ENCODE measurements at regions not wholly inside any gene's neighbourhood (a gene's known extent, or its start where the extent isn't known, plus 50 kb on each side); places are given as distances from the start of the nearest gene placed in this dataset.
"Not testable (repeated sequence)": the region's sequence is repeated elsewhere in the genome, so short reads cannot be mapped to it uniquely, and the experiment has no call there.

DNA sequence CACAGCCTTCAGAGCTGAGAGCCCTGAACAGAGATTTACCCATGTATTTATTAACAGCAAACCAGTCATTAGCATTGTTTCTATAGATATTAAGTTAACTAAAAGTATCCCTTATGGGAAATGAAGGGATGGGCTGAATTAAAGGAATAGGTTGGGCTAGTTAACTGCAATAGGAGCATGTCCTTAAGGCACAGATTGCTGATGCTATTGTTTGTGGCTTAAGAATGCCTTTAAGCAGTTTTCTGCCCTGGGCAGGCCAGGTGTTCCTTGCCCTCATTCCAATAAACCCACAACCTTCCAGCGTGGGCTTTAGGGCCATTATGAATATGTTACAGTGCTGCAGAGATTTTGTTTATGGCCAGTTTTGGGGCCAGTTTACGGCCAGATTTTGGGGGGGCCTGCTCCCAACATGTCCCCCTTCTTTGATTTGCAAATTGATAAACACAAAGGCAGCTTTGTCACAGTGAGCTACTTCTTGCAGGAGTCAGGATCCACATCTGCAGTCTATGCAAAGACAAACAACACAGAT is 61.2 kb upstream of the FMNL2 start:
- DNase-seq (ENCODE audit: low spot score) = not testable (repeated sequence)

DNA sequence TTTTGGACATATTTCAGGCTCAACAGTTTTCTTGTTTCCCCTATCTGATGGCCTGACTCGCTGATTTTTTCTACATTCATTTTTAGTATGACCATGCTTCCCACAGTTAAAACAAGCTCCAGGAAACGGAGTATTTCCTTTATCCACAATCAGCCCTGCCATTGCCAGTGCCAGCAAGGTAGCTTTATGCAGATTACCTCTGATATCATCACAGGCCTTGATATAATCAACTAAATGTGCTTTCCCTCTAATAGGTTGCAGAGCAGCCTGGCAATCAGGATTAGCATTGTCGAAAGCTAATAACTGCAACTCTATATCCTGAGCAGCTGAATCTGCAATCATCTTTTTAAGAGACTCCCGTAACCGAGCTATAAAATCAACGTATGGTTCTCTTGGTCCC is 57.1 kb upstream of the FMNL2 start:
- DNase-seq (ENCODE audit: low spot score) = peak; percentile 34

DNA sequence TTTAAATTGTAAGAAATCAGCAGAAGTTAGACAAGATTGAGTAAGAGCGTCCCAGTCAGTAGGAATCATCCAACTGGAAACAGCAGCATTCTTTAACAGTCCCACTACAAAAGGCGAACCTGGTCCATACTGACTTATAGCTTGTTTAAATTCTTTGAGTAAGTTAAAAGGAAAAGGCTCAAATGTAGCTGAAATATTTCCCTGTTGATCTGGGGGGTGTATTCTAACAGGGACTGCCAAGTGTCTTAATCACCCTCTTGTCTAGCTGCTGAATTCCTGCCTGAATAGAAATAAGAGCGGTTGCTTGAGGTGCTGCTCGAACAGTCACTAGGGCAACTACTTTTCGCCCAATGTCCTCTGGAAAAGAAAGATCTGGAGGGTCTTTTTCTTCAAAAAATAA is 56.4 kb upstream of the FMNL2 start:
- DNase-seq (ENCODE audit: low spot score) = no peak

DNA sequence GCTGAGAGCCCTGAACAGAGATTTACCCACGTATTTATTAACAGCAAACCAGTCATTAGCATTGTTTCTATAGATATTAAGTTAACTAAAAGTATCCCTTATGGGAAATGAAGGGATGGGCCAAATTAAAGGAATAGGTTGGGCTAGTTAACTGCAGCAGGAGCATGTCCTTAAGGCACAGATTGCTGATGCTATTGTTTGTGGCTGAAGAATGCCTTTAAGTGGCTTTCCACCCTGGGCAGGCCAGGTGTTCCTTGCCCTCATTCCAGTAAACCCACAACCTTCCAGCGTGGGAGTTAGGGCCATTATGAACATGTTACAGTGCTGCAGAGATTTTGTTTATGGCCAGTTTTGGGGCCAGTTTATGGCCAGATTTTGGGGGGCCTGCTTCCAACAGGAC is 55.6 kb upstream of the FMNL2 start:
- not testable (repeated sequence) for DNase-seq (ENCODE audit: low spot score)

DNA sequence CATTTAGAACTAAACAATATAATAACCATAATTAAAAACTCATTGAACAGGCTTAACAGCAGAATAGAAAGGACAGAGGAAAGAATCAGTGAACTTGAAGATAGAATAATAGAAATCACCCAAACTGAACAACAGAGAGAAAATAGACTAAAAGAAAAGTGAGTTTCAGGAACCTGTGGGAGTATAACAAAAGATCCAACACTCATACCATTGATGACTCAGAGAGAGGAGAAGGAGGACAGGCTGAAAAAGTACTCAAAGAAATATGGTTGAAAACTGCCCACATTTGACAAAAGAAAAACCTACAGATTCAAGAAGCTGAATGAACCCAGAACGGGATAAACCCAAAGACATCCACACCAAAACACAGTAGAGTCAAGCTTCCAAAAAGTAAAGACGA is 54.2 kb upstream of the FMNL2 start:
- no peak for DNase-seq (ENCODE audit: low spot score)

DNA sequence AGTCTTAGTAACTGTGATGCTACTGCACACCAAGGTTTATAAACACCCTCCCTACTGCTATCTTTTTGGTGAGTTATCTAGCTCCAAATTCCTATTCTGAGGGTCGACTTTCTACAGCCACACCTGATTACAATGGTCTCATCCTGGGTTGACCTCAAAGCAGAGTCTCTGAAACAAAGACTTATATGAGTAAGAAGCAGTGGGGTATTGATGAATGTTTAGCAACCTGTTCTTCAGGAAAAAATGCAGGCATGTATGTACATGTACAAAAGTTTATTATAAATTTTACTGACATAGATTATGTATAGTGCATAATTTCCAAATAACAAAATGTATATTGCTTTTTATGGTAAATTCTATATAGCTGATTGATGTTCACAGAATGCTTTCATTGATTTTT is 51.6 kb upstream of the FMNL2 start:
- no peak for DNase-seq (ENCODE audit: low spot score)

DNA sequence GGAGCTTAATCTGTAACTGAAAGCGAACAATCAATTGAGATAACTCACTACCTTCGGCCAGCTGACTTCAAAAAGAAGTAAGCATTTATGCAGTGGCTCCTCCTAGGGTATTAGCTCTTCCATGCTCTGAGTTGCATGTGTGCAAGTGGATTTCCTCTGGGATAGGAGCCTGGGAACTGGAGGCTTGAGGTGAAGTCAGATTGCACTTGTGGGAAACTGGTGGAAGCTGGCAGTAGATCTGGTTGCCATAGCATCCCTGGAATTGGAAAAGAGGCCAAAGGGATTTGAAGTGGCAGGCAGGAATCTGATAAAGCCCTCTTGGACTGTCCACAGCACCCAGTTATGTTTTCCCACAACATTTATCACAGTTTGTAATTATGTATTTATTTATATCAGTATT is 50.6 kb upstream of the FMNL2 start:
- no peak for DNase-seq (ENCODE audit: low spot score)

Data from D341Med (cell line).